ENCODE measurements at regions not wholly inside any gene's neighbourhood (a gene's known extent, or its start where the extent isn't known, plus 50 kb on each side); places are given as distances from the start of the nearest gene placed in this dataset.

- no peaks in the 10 kb centered on the region for H3K79me2 ChIP-seq (ENCODE audit: insufficient read depth, low read length)
- no peak overlapping the region for H3K18ac ChIP-seq (ENCODE audit: insufficient read length, low read depth, low read length)
- H3K23me2 ChIP-seq (ENCODE audit: insufficient read length, low read depth, low read length, poor library complexity, severe bottlenecking): no peaks in the 10 kb centered on the region
- H3K4me2 ChIP-seq (ENCODE audit: insufficient read depth, insufficient read length, low read length): no peak overlapping the region
- H3K4me3 Mint-ChIP-seq: no peak overlapping the region
- no peak overlapping the region for H2BK120ac ChIP-seq (ENCODE audit: low read depth, low read length, poor library complexity, severe bottlenecking)
- no peak for DNase-seq
- peaks cover 0 to 4% of the 10 kb centered on the region in 2 experiments; a peak in 2 of 4 replicates for H3K4me1 Mint-ChIP-seq
- H3T11ph ChIP-seq (ENCODE audit: low read length): no peak overlapping the region
- no peak overlapping the region for H2BK15ac ChIP-seq (ENCODE audit: low read depth, low read length)
- H3K9me3 ChIP-seq (ENCODE audit: control insufficient read depth, low read depth, low read length): no peaks in the 10 kb centered on the region
- no peak overlapping the region for H4K5ac ChIP-seq (ENCODE audit: insufficient read length, low read depth, low read length)
- H3K27ac Mint-ChIP-seq: no peak overlapping the region
- H3K14ac ChIP-seq (ENCODE audit: insufficient read depth, low read length): no peak overlapping the region
- H3K27me3 Mint-ChIP-seq (ENCODE audit: low read depth): peaks cover 3% of the 10 kb centered on the region
- no peak overlapping the region for H3K4ac ChIP-seq (ENCODE audit: low read depth, low read length)
- no peak overlapping the region for H4K91ac ChIP-seq (ENCODE audit: insufficient read length, low read depth, low read length)
- H2AFZ ChIP-seq (ENCODE audit: low read length): no peak overlapping the region
- no peak overlapping the region for H3K56ac ChIP-seq (ENCODE audit: insufficient read length, low read depth, low read length)
- no peak overlapping the region for H2BK20ac ChIP-seq (ENCODE audit: low read depth, low read length, poor library complexity, severe bottlenecking)
- peaks cover 0 to 4% of the 10 kb centered on the region in 2 experiments; a peak in 1 of 5 replicates for H3K9me3 Mint-ChIP-seq
- TF ChIP-seq CTCF (conservative IDR thresholded peaks at IDR 0.05): no peak
- H2BK12ac ChIP-seq (ENCODE audit: insufficient read length, low read depth, low read length): no peak overlapping the region
- H3K27me3 ChIP-seq (ENCODE audit: insufficient read depth, low read length): no peaks in the 10 kb centered on the region
- no peaks in the 10 kb centered on the region for H4K20me1 ChIP-seq (ENCODE audit: control insufficient read depth, insufficient read depth, insufficient read length)
- H3K23ac ChIP-seq (ENCODE audit: insufficient read length, low read depth, low read length): no peak overlapping the region
- no peak overlapping the region for H4K8ac ChIP-seq (replicated peaks; ENCODE audit: insufficient read length, low read depth, low read length)
- H3K79me1 ChIP-seq (ENCODE audit: insufficient read depth, low read depth, low read length, poor library complexity, severe bottlenecking): no peaks in the 10 kb centered on the region
- H3K36me3 Mint-ChIP-seq (ENCODE audit: insufficient read depth in 1 of 3, low read depth in 3 of 3): no peaks in the 10 kb centered on the region; a peak in 1 of 7 replicates
- no peak overlapping the region for H2AK5ac ChIP-seq (ENCODE audit: insufficient read length, low read length)
- H3K9ac ChIP-seq (ENCODE audit: extremely low read depth, insufficient read length, low read length): no peak overlapping the region
- no peak overlapping the region for H2BK5ac ChIP-seq (ENCODE audit: insufficient read length, low read length)
- H3K4me1 ChIP-seq (ENCODE audit: insufficient read depth, low read length): no peaks in the 10 kb centered on the region
- no peak overlapping the region for H3K27ac ChIP-seq (ENCODE audit: insufficient read length, low read depth, low read length)
Measured at GRCh38 chr2:136182315-136182714, 64.4 kb upstream of the CXCR4 start.
